NAMALWA (cell line): ENCODE measurements at regions not wholly inside any gene's neighbourhood (a gene's known extent, or its start where the extent isn't known, plus 50 kb on each side); places are given as distances from the start of the nearest gene placed in this dataset.
"Not testable (repeated sequence)": the region's sequence is repeated elsewhere in the genome, so short reads cannot be mapped to it uniquely, and the experiment has no call there.

ENCODE experiments used
- DNase-seq: peaks from one replicate; pipeline ENCODE4 v3.0.0-alpha.2; 2015; ENCODE audit warnings: low spot score

DNA sequence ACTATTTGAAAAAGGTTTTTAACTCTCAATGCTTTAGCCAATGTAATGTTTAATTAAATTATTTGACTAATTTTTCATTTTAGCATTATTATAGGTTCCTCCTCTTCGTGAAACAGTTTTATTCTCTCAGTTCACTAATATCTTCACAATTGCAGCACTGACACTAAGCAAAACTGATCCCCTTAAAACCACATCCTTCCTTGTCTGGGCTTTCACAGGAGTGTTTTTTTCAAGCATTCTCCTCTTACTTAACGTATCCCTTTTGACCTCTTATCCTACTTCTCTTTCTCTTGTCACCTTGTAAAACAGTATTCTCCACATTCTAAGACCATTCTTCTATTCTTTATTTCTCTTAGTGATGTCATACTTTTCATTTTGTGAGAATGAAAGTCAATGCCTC, 112.8 kb downstream of the DSC3 start:
- DNase-seq, result no peak

DNA sequence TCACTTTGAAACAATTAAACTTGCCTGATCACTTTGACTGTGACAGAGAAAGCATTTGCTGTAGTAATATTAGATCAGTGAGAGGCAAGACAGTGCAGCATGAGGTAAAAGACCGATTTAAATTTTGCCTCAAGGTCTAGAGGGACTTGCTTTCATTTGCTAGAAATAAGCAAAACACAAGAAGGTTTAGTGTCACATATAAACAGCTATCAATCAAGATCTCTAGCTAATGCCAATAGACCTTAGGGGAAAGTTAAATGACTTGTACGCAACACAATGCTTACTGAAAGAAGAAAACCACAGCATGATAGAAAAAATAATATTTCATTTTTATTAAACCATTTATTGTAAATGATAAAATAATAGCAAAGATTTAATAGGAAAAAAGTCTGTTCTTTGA, 113.5 kb downstream of the DSC3 start:
- DNase-seq, result no peak

DNA sequence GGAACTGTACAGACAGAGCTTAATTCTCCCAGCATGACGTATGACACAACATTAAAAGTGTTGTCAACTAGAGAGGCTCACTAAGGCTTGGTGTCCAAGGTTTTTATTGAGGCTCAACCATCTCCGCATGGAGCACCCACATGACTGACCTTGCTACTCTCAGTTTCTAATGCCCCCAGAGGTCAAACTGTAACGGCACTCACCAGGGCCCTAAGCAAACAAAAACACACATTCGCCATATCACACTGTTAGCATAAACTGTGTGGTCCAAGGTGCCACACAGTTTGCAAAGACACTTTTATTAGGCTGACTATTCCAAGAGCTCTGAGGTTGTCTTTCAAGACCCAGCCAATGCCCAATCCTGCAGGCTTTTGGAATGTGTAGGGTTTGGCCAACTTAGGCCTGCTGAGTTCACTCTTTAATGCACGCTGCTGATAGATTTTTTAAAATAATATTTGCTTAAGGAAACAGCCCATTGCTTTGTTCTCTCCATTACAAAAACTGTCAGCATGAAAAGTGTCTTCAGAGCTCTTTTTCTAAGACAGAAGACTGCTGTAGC, 114.9 kb downstream of the DSC3 start:
- no peak for DNase-seq

DNA sequence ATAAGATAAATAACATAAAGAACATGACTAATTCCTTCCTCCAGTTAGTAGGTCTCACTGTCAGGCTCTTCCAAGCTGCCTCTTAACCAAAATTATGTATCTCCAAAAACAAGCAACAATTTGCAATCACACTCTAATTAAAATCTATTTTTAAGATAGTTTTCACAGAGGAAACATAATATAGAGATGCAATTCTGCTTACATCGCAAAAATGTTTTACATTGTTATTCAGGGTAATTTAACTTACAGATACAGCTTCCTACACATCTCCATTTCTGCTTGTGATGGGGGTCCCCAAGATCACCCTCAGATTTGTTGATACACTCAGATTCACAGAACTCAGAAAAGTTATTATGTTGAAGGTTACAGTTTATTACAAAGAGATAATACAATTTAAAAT, 115.5 kb downstream of the DSC3 start:
- no peak for DNase-seq

DNA sequence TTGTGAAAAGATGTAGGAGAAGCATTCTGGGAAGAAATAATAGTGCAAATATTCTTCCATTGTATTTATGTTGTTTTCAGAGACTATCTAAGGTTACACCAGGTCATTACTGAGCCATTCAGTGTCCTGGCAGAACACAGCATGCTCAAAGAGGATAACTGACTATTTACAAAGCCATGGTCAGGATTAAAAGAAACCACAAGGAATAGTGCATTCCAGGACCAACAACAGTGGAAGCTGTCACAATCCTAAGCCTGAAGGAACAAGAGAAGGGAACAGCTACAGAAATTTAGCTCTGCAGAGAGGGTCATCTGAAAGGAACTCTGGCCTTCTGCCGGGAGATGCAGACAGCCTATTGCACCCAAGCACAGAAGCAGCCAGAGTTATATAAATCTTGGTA, 116.7 kb downstream of the DSC3 start:
- no peak for DNase-seq

DNA sequence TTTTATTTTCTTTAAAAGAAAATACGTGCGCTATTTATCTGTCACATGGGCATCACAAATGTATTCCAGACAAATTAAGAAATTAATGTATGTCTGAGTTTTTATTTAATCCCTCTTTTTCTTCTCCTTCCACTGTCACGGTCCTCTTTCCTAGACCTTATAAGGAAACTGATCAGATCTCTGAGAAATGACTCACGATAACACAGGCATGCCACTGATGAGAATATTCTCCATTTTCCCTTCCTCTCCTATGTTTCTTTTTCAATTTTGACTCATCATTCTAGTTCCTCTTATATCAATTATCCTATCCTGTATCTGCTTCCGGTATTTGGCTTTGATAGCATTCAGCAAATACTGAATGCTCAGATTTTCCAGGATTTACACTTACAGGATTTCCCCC, 121.8 kb downstream of the DSC3 start:
- no peak for DNase-seq

DNA sequence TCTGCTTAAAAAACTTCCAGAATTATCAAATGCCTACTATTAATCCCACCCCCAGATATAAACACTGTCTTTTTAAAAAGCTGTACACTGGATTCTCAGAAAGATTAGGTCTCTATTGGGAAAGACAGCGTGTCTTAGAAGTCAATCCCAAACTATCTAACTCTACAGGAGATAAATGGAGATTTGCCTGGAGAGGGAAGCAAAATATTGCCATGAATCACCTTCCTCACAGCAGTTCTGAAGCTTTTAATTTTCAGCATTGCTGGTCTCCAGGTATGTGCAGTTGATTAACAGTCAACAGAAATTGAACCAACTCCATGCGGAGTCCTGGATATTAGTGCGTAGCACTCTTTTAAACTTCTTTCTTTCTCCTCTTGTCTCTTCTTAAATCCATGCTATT, 122.2 kb downstream of the DSC3 start:
- DNase-seq, result no peak

DNA sequence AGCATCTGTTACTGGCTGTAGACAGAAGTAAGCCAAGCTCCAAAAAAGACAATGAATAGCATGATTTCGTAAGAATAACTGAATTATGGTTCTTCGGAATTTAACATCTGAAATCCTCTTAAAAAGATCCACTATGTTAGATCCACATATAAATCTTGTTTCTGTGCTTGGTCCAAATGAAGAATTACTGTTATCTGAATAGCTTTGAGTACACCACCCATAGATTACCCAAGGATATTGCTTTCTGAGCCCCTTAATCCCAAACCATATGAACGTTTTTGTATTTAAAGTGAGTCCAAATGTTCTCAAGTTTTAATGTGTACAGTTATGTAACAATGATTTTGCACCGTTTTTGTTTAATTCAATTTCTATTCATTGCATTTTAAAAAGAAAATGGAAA, 124.9 kb downstream of the DSC3 start:
- no peak for DNase-seq

DNA sequence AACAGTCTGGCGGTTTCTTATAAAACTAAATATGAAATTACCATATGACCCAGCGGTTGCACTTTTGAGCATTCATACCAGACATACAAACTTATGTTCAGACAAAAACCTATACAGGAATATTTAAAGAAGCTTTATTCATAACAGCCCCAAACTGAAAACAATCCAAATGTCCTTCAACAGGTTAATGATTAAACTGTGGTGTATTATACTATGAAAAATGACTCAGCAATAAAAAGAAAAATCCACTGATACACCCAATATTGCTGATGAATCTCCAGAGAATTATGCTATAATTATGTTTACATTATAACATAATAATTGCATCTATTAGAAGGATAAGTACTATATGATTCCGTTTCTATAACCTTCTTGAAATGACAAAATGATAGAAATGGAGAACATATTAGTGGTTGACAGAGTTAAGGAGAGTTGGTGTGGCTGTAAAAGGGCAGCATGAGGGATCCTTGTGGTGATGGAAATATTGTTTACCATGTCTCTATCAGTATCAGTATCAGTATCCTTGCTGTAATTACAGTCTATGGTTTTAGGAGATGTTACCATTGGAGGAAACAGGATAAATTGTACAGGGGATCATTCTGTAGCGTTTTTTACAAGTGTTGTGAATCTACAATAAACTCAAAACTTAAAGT, 127.1 kb downstream of the DSC3 start:
- DNase-seq, result no peak

DNA sequence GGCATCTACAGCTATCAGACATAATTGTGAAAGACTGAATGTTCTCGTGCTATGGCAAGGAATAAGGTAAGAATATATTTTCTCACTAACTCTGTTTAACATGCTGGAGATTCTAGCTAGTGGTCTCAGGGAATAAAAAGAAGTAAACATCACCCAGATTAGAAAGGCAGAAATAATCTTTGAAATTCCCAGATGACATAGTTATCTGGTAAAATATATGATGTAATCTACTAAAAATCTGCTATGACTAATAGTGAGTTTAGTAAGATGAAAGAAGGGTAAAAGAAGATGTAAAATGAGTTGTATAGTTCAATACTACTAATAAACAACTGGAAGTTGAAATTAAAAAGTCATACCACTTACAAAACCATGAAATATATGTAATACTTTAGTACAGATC, 134.2 kb downstream of the DSC3 start:
- no peak for DNase-seq

DNA sequence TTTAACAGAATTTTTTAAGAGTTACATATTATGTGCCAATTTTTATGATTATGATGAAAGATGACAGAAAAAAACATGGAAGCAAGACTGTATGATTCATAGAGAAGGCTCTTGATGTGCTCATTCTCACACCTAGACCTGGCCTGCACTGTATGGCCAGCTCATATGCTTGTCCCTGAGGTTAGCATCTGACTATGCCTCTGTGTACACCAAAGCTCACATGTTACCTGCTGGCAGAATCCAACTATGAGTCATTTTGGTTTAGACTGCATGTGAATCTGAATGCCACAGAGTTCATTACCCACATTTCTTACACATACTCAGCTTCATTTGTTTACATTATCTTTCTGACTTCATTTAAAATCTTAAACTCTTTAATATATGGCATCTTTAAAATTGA, 139.0 kb downstream of the DSC3 start:
- DNase-seq, result no peak

DNA sequence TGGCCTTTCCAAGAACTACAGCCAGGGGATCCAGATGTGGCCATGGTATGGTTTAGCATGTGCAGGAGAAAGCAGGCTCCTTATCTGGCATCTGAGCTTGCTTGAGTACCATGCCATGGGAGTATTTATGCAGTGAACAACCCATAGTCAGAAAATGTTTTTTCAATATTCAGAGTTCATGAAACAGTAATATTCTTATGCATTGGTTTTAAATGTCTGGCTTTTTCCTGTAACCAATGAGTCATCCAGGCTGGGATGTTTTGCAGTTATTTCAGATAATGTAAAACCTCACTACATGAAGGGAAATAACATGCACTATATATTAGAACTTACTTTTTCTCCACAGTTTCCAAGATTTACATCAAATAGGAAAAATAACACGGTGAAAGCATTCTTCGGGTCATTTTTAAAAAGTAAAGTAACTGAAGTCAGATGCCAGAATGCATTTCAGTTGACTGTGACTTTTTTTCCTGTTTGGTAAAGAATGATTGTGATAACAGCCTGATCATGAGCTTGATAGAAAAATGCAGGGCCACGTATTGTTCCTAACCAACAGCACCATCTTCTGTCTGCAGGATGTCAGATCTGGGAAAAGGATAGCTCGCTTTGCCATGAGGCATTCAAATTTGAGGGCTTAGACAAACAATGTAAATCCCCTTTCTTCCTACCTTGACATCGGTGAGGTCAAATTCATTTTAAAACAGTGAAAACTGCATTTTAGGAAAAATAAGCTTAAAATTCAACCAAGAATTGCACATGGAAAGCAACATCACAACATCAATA, 152.8 kb downstream of the DSC3 start:
- peak; percentile 36 for DNase-seq

DNA sequence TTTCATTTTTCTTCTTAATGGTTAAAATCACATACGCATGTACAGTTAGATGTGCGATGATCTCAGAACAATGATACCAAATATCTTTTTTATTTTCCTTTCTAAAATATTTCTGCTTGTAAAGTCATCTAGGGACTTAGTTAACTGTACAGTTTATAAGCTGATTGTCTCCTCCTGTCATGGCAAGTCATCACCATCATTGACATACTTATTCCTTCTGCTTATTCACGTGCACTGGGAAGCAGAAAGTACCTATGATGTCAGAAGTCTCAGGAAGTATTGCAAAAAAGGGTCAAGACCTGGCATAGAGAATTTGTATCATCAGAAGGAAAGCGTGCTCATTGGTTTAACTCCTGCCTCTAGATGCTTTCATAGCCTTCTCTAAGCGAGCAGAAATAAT, 154.2 kb downstream of the DSC3 start:
- DNase-seq, result no peak

DNA sequence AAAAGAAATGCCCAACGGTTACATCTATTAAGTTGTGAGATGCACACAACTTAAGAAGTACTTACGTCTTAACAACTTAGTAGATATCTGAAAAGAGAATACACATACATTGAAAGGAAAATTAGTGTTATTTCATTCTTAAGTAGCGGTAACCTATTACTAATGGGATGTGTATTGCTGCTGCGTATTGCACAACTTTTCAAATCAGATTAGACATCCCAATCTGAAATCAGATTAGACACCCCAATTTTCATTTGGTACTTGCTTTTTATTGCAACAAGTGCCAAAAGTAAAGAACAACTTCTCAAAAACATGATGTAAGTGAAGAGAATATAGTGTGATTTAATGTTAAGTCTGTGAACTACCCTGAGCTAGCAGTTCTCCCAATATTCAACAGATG, 155.5 kb downstream of the DSC3 start:
- DNase-seq, result no peak

DNA sequence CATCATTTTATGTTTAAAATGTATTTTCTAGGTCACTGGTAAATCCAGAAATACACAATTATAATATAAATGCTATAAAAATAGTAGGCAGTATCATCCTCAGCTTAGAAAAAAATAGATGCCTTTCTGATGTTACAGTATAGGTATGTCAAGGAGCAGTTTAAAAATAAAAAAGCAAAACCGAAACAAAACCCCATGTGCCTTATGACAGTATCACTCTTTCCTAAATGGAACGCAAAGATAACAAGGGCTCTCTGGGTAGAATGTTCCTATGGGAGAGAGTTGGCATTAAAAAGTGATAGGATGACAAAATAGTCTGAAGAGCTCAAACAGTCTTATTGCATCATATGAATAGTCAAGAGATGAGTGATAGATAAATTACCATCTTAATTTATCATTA, 172.1 kb downstream of the DSC3 start:
- DNase-seq, result no peak

DNA sequence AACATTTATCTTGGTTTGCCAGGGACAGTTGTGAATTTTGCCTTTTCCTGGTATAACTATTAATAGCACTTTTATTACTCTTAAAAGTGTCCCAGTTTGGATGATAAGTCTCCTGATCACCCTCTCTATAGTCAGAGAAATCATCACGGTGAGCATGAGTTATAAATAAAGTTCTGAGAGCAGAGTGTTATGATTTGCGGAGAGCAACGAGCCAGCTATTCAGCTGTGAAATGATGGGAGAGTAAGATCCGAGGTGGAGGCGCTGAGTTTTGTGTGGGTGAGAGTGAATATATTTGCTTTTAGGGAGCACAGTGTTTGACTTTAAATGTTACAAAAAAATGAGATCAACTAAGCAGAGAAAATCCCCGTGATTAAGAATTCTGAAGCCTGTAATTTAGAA, 179.6 kb downstream of the DSC3 start:
- DNase-seq, result no peak

DNA sequence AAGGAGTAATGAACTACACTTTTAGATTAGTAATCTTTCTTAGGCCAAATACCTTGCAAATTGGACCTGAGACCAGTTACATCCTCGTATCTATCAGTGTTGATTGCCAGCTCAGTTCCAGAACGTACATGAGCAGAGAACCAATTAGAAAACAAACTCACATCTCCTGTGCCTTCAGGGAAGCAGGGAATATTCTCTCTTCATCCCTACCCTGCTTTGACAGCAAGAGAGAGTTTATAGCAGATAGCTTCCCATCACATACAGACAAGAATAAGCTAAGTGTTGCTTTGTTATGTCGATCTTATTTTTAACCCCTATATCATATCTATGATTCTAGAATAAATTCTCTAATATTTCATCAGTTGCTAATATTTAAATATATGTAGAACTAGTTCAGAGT, 181.8 kb downstream of the DSC3 start:
- DNase-seq, result no peak

DNA sequence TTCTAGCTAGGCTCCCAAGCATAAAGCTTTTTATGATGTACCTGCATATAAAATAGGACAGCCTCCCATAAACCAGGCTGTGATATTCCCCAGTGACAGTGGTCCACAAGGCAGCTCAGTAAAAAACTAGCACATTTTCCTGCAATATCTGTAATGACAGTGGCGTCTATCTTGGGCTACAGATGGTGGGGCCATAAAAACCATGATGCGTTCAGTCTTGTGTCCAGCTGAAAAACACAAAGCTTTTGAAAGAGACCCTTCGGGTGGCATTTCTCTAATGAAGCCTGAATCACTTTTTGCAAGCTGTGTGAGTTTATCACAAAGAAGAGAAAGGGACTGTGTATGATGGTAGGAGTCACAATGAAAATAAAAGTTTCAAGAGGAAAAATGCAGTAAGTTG, 183.5 kb downstream of the DSC3 start:
- DNase-seq, result no peak

DNA sequence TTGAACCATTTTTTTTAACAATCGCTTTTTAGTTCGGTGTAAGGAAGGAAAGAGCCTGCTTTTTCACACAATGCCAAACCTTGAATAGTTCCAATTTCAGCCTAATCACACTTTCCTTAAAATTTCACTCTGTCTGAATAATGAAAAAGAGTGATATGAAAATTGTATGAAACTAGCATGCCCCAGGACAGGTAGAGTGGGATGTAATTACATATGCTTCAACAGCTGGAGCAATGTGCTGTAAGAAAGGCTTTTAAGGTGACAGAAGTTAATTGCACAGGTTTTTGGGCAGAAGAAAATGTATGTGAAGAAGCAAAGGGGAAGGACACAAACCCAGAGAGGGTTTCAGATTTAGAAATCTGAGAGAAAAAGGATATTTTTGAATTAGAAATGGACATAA, 184.0 kb downstream of the DSC3 start:
- DNase-seq, result no peak

DNA sequence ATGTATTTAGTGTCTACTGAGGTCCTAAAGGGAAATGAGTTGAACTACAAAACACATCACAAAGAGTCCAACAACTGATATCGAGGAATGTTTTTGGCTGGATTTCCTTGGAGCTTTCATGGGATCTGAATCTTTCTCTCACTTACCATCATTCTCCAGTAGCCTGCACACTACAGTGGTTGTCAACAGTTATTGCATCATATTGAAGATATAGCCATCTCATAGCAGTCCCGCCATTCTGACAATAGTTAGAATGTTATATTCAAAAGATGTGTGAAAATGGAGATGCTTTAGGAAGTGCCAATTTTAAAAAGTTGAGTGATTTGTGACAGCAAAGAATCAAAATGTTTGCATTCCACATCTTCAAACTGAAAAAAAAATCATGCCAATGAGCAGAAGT, 186.8 kb downstream of the DSC3 start:
- no peak for DNase-seq

DNA sequence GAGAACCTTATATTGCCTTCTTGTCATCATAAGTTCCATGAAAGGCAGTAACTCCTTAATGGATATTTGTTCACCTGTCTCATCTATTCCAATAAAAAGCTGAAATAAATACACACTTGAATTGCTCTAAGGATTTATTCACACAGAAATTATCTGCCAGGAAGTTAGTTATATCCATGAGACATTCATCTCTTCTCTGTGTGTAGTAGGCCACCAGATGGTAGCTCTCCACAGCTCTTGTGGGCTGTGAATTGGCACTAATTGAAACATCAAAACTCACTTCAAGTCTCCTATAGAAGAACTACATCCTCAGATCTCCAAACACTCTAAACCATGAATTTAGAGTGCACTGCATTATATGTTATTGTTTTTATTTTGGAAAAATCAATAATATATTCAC, 189.6 kb downstream of the DSC3 start:
- DNase-seq, result no peak

DNA sequence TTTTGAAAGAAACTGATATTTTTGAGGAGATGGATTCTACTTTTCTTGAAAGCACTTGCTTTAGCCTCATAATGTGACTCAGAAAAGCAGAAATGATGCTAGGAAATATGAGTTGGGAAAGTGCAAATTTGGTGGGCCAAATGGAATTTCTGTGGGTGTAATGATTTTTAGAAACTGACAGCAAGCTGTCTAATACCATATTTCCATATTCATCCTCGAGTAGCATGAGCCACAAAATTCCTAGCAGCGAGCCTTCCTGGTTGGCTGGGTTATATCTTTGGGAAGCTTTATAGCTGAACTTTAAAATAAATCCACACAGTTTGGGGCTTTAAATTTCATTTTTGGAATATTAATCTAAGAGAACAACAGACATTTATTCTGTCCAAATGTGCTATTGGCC, 190.0 kb downstream of the DSC3 start:
- DNase-seq, result no peak

DNA sequence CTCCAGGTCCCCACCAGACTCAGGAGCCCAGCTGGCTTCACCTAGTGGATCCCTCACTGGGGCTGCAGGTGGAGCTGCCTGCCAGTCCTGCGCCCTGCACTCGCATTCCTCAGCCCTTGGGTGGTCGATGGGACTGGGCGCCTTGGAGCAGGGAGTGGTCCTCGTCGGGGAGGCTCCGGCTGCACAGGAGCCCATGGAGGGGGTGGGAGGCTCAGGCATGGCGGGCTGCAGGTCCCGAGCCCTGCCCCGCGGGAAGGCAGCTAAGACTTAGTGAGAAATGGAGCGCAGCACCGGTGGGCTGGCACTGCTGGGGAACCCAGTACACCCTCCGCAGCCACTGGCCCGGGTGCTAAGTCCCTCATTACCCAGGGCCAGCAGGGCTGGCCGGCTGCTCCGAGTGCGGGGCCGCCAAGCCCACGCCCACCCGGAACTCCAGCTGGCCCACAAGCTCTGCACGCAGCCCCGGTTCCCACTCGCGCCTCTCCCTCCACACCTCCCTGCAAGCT, 203.4 kb downstream of the DSC3 start:
- DNase-seq, result not testable (repeated sequence)

DNA sequence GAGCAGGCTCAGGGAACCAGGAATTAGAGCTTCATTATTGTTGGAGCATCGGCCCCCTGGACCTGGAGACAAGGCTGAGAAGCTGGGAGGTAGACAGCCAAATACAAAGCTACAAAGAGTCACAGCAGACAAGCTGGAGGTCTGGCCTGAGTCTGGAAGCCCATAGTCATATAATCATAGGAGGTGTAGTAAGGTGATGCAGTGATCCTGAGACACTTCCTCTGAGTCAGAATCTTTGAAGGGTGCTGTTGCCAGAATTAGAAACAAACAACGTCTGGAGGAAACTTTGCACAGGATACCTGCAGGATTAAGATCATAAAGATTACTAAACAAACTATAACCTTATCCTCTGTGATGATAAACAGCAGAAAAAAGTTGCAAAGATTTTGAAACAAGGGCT, 213.8 kb downstream of the DSC3 start:
- DNase-seq, result no peak
